GM13976 (cell line): ENCODE measurements at regions not wholly inside any gene's neighbourhood (a gene's known extent, or its start where the extent isn't known, plus 50 kb on each side); places are given as distances from the start of the nearest gene placed in this dataset.
"Not testable (repeated sequence)": the region's sequence is repeated elsewhere in the genome, so short reads cannot be mapped to it uniquely, and the experiment has no call there.

Experiments used
- DNase-seq: peaks from one replicate; pipeline ENCODE4 v3.0.0; 2012; ENCODE audit warnings: low spot score
- CTCF ChIP-seq: IDR thresholded peaks from 2 replicates; pipeline ENCODE4 v1.5.1; 2012; ENCODE audit warnings: borderline replicate concordance, mild to moderate bottlenecking; ENCODE audit not compliant: insufficient read depth; ENCODE audit errors: extremely low read depth, missing control alignments, control extremely low read depth
- in situ Hi-C: fragments of 300-500 bp; cut with MboI; formaldehyde crosslinking; loops from one replicate; pipeline ENCODE4 v1.12.0; 2022; ENCODE audit warnings: low sequenced_read_pairs, mixed read lengths, inconsistent platforms; ENCODE audit not compliant: unreplicated experiment

DNA sequence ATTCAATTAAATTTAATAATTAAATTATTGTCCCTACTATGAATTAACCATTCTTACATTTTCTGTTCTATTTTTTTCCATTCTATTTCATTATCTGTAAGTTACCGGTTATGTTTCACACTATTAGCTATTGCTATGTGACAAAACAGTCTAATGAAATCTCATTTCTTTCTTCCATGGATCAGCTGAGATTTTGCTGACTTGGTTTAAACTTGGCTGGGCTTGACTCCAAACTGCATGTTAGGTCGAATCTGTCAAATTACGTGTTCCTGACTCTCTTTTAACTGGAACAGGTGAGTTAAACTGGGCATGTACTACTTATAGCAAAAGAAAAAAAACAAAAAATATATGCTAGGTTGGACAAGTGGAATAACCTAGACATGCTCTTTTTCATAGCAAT, 1464.4 kb downstream of the OLFM4 start:
- in situ Hi-C loops: no loop called here
- DNase-seq: no peak
- no peak for TF ChIP-seq CTCF

DNA sequence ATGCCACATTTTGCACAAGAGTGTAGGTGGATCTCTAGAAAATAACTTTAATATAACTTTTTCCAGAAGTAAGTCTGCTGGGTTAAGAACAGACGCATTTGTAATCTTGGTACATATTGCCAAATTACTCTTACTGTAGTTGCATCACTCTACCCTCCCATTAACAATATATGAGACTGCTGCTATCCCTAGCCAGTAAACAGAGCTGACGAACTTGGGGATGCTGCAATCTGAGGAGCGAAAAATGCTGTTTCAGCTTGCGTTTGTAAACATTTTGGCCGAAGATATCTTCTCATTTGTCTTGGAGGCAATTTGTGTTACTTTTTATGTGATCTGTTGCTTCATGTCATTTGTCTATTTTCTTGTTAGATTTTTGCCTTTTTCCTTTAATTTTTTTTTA, 1482.8 kb downstream of the OLFM4 start:
- no peak for TF ChIP-seq CTCF
- no peak for DNase-seq
- in situ Hi-C loops: no loop called here

DNA sequence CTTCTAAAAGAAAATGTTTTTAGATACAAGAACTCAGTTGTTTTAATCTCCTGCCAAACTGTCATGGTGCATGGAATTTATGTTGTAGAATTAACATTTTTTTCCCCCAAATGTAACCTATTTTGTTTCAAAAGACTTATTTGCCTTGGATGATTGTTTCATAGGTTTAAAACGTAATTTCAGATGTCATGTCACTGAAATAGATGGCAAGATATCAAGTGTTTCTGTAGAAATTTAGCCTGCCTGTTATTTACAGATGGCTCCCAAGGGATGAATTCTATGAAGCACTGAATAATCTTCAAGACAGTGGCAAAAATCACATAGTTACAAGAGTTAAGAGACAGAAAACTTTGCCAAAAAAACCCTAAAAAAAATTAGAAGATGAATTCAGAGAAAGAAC, 1484.6 kb downstream of the OLFM4 start:
- DNase-seq: no peak
- TF ChIP-seq CTCF: no peak
- in situ Hi-C loops: no loop called here

DNA sequence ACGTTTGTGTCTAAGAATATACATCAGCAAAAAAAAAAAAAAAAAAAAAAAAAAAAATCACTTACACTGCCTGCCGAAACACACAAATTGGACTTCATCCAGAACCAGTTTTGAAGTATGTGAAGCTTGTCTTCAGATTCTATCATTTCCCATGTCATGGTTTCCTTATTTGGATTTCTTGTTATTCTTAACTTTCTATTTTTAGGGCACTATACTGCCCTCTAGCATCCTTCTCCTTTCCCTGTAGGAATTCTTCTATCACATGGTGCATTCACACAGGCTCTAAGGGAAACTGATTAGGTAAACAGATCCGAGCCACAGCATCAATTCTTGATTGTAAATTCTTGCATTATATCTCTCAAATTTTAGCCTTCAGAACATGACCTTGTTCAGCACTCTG, 1507.5 kb downstream of the OLFM4 start:
- no peak for DNase-seq
- no peak for TF ChIP-seq CTCF
- in situ Hi-C loops: no loop called here

- no peak for DNase-seq
- TF ChIP-seq CTCF: no peak
- in situ Hi-C loops: no loop called here
Measured at GRCh38 chr13:54563286-54563685, 1534.7 kb downstream of the OLFM4 start.

GRCh38 chr13:54572037-54572436, 1543.4 kb downstream of the OLFM4 start:
- in situ Hi-C loops, DNase-seq: not testable (repeated sequence)

DNA sequence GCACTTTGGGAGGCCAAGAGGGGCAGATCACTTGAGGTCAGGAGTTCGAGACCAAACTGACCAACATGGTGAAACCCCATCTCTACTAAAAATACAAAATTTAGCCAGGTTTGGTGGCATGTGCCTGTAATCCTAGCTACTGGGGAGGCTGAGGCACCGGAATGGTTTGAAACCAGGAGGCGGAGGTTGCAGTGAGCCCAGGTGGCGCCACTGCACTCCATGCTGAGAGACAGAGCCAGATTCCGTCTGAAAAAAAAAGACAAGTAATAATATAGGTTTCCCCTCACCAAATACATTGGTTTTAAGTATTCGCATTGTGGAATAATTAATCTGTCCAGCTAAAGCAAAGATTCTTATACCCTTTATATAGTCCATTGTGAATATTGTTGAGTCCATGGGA, 1544.6 kb downstream of the OLFM4 start:
- DNase-seq: no peak
- TF ChIP-seq CTCF: no peak
- in situ Hi-C loops: no loop called here
